Mucosa of descending colon (tissue), 3 donors: ENCODE measurements at regions not wholly inside any gene's neighbourhood (a gene's known extent, or its start where the extent isn't known, plus 50 kb on each side); places are given as distances from the start of the nearest gene placed in this dataset.
"Not testable (repeated sequence)": the region's sequence is repeated elsewhere in the genome, so short reads cannot be mapped to it uniquely, and the experiment has no call there.

Experiments
- ATAC-seq: fragments of 200-7000 bp; cut with Tn5 transposase; one replicate; pipeline ENCODE4 v1.9.1; 2020; ENCODE audit warnings: mild to moderate bottlenecking, moderate library complexity
- DNase-seq, 3 donors: peaks; one replicate each; pipeline ENCODE4 v3.0.0-alpha.2; 2020
- H3K36me3 ChIP-seq: fragments of 200-600 bp; one replicate; pipeline ENCODE4 v1.8.0; 2021; ENCODE audit warnings: low read depth, mild to moderate bottlenecking
- H3K4me1 ChIP-seq: fragments of 200-600 bp; one replicate; pipeline ENCODE4 v1.8.0; 2021; ENCODE audit warnings: low read depth, mild to moderate bottlenecking
- H3K4me3 ChIP-seq: fragments of 200-600 bp; one replicate; pipeline ENCODE4 v1.8.0; 2021; ENCODE audit warnings: mild to moderate bottlenecking
- H3K9me3 ChIP-seq: fragments of 200-600 bp; one replicate; pipeline ENCODE4 v1.8.0; 2021; ENCODE audit warnings: mild to moderate bottlenecking
- intact Hi-C, 2 donors: fragments of 100-400 bp; cut with DNase I in 1 of 2; cut with micrococcal nuclease in 1 of 2; formaldehyde crosslinking; loops; one replicate each; pipeline versions ENCODE4 v1.11.0 to v1.11.1; 2022; cut with DNase I, micrococcal nuclease
- TF ChIP-seq, protein P1 (sequence below): fragments of 200-600 bp; IDR thresholded peaks from one replicate; pipeline ENCODE4 v1.8.0; 2022; ENCODE audit warnings: antibody characterized with exemption, mild to moderate bottlenecking
- donor health status: DM: no; HTN: no; CAD: no; lungs with moderate emphysema.
- donor health status: DM: no; HTN: no; CAD: no.
- donor health status: DM: no; HTN: yes; CAD: no.

DNA sequence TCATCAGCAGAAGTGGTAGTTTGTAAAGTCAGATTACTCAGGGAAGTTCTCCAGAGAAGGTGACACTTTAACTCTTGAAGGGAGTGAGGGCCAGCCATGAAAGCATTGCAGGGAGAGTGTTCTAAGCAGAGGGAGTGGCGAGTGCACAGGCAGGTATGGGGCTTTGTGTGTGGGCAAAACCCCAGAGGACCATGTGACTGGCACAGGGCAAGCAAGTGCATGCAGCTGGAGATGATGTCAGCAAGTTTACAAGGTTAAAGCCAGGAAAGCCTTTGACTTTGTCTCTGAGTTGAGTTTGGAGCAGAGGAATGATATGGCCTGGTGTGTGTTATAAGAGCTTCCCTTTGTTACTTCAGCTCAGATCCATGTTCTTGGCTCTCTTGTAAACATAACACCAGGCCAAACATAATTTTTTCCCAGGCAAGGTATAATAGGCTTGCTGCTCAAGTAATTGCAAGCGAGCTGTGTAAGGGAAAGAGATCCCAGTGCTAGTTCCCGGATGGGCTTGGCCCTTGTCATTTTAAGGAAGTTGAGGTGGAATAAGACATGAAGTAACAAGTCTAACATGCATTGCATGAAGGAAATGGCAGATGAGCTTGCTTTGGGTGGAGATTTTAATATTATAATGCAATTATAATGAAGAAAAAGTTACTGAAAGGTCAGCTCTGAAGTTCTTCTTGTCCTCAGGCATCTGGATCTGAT lies 341.1 kb upstream of the LRRC3B start:
- Histone ChIP-seq H3K4me1 (no peaks in the 10 kb centered on the region), H3K9me3 (peaks cover 42% of the 10 kb centered on the region), H3K4me3 (no peak overlapping the region), H3K36me3 (no peaks in the 10 kb centered on the region)
- TF ChIP-seq, protein P1, sequence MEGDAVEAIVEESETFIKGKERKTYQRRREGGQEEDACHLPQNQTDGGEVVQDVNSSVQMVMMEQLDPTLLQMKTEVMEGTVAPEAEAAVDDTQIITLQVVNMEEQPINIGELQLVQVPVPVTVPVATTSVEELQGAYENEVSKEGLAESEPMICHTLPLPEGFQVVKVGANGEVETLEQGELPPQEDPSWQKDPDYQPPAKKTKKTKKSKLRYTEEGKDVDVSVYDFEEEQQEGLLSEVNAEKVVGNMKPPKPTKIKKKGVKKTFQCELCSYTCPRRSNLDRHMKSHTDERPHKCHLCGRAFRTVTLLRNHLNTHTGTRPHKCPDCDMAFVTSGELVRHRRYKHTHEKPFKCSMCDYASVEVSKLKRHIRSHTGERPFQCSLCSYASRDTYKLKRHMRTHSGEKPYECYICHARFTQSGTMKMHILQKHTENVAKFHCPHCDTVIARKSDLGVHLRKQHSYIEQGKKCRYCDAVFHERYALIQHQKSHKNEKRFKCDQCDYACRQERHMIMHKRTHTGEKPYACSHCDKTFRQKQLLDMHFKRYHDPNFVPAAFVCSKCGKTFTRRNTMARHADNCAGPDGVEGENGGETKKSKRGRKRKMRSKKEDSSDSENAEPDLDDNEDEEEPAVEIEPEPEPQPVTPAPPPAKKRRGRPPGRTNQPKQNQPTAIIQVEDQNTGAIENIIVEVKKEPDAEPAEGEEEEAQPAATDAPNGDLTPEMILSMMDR, result no peak
- intact Hi-C loops, result no loop called here
- DNase-seq (no peak), ATAC-seq (no peak)

DNA sequence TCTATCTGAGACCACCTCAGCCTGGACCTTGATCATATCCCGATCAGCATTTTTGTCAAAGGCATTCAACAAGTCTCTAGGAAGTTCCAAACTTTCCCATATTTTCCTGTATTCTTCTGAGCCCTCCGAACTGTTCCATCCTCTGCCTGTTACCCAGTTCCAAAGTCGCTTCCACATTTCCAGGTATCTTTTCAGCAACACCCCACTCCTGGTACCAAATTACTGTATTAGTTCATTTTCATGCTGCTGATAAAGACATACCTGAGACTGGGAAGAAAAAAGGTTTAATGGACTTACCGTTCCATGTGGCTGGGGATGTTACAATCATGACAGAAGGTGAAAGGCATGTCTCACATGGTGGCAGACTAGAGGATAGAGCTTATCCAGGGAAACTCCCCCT lies 338.1 kb upstream of the LRRC3B start:
- intact Hi-C loops, H3K4me1 ChIP-seq, DNase-seq, H3K4me3 ChIP-seq, ATAC-seq, H3K36me3 ChIP-seq: not testable (repeated sequence)
- peaks cover 51% of the 10 kb centered on the region for H3K9me3 ChIP-seq

DNA sequence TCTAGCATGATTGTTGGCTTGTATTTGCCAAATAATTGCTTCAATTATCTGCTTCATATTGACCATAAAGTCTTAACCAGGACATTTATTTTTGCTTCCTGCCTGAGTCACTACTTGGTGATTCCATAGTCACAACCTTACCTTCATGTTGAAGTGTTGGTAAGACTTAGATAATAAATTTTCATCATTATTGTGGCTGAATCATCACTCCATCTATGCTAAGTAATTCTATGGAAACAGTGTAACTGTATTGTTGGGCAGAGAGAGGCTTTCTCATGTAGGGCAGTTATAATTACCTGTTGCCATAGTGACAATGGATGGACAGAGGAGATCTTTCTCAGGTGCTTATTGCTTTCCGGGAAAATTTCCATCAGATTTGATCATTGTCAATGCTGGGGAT lies 330.7 kb upstream of the LRRC3B start:
- no peaks in the 10 kb centered on the region for H3K36me3 ChIP-seq
- no peaks in the 10 kb centered on the region for H3K4me1 ChIP-seq
- peaks cover 13% of the 10 kb centered on the region for H3K9me3 ChIP-seq
- no peak overlapping the region for H3K4me3 ChIP-seq
- intact Hi-C loops, result no loop called here
- DNase-seq, result no peak
- TF ChIP-seq, protein P1, result no peak
- ATAC-seq, result no peak

DNA sequence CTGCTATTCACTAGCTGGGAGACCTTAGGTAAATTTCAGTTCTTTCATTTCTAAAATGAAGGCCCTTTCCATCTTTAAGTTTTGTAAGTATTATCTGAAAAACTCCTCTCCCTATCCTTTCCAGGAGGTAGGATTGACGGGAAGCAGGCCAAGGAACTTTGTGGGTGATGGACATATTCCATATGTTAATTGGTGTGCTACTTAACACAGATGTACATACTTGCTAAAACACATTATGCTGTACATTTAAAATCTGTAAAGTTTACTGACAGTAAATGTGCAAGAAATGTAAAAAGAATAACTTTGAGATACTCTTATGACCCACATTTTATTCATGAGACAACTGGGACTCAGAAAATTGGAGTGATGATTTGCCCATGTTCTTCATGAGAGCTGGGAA lies 329.8 kb upstream of the LRRC3B start:
- intact Hi-C loops, result no loop called here
- DNase-seq (no peak), ATAC-seq (no peak)
- Histone ChIP-seq H3K36me3 (no peaks in the 10 kb centered on the region), H3K9me3 (peaks cover 12% of the 10 kb centered on the region), H3K4me3 (no peak overlapping the region), H3K4me1 (no peaks in the 10 kb centered on the region)
- TF ChIP-seq, protein P1, result no peak

DNA sequence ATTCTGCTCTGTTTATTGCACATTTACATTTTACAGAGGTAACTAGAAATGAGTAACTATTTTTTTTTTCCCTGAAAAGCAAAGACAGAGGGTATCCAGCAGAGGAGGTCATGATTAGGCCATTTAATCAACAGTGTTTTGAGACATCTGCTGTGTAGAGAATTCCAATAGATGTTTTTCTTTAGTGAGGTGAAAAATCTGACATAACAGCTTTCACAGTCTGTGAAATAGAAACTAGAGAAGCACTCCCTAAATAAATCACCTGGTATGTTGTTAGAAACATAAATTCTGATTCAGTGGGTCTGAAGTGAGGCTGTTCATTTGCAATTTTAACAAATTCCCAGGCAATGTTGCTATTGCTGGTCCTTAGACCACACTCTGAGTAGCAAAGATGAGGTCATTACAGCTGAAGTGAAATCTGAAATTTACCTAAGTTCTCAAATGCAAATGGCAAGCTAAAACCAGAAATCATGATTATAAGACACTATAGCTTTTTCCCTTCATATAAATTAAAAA lies 329.2 kb upstream of the LRRC3B start:
- no peaks in the 10 kb centered on the region for H3K36me3 ChIP-seq
- intact Hi-C loops, result no loop called here
- DNase-seq, result no peak
- TF ChIP-seq, protein P1, result no peak
- ATAC-seq, result no peak
- peaks cover 10% of the 10 kb centered on the region for H3K9me3 ChIP-seq
- no peak overlapping the region for H3K4me3 ChIP-seq
- no peaks in the 10 kb centered on the region for H3K4me1 ChIP-seq

DNA sequence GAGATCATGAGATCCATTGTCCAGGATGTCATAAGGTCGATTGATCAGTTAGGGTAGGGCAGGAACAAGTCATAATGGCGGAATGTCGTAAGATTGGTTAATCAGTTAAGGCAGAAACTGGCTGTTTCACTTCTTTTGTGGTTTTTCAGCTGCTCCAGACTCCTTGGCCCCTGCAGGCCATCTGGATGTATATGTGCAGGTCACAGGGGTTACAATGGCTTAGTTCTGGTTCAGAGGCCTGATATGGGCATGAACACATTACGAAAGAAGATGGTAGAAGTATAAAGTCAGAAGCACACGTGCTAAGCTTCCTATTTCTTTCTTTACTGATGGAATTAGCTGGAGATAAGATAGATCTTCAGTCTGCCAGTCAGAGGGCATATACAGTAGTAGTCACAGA lies 315.4 kb upstream of the LRRC3B start:
- TF ChIP-seq, protein P1, result no peak
- H3K4me3 ChIP-seq, result no peak overlapping the region
- no peaks in the 10 kb centered on the region for H3K36me3 ChIP-seq
- intact Hi-C loops, result no loop called here
- peaks cover 33% of the 10 kb centered on the region for H3K9me3 ChIP-seq
- H3K4me1 ChIP-seq, result no peaks in the 10 kb centered on the region
- DNase-seq, result no peak
- no peak for ATAC-seq
